RWPE2 (cell line): ENCODE measurements at regions not wholly inside any gene's neighbourhood (a gene's known extent, or its start where the extent isn't known, plus 50 kb on each side); places are given as distances from the start of the nearest gene placed in this dataset.

Experiments
- ATAC-seq: fragments of 200-7000 bp; cut with Tn5 transposase; 3 replicates; pipeline ENCODE4 v1.9.1; 2021; ENCODE audit warnings: low read depth
- DNase-seq: peaks from one replicate; pipeline ENCODE4 v3.0.0-alpha.2; 2020; ENCODE audit warnings: low spot score
- H3K27ac ChIP-seq: fragments of 450-650 bp; 2 replicates; pipeline ENCODE4 v1.5.1; 2017; ENCODE audit warnings: mild to moderate bottlenecking; ENCODE audit not compliant: poor library complexity, severe bottlenecking
- H3K27me3 ChIP-seq: fragments of 250-450 bp; sonication (Bioruptor Pico); 2 replicates; pipeline ENCODE4 v1.5.1; 2021; ENCODE audit warnings: mild to moderate bottlenecking, moderate library complexity; ENCODE audit not compliant: insufficient read depth, poor library complexity, severe bottlenecking
- H3K36me3 ChIP-seq: fragments of 250-450 bp; sonication (Bioruptor Pico); 2 replicates; pipeline ENCODE4 v1.5.1; 2020; ENCODE audit warnings: low read depth, mild to moderate bottlenecking, moderate library complexity
- H3K4me1 ChIP-seq: fragments of 250-450 bp; sonication (Bioruptor Pico); 2 replicates; pipeline ENCODE4 v1.5.1; 2021; ENCODE audit warnings: mild to moderate bottlenecking, moderate library complexity; ENCODE audit not compliant: insufficient read depth, poor library complexity, severe bottlenecking
- H3K4me3 ChIP-seq: fragments of 250-450 bp; sonication (Bioruptor Pico); 2 replicates; pipeline ENCODE4 v1.5.1; 2021; ENCODE audit warnings: mild to moderate bottlenecking, moderate library complexity; ENCODE audit not compliant: severe bottlenecking
- H3K9me3 ChIP-seq: fragments of 250-450 bp; sonication (Bioruptor Pico); 2 replicates; pipeline ENCODE4 v1.5.1; 2021; ENCODE audit warnings: mild to moderate bottlenecking, moderate library complexity; ENCODE audit not compliant: severe bottlenecking
- CTCF ChIP-seq: fragments of 450-650 bp; IDR thresholded peaks from one replicate; pipeline ENCODE4 v1.5.1; 2017; ENCODE audit warnings: mild to moderate bottlenecking, moderate library complexity; ENCODE audit not compliant: poor library complexity, severe bottlenecking

- H3K4me3 ChIP-seq = no peak overlapping the region
- no peaks in the 10 kb centered on the region for H3K36me3 ChIP-seq
- DNase-seq = no peak
- H3K27me3 ChIP-seq = no peaks in the 10 kb centered on the region
- no peak overlapping the region for H3K27ac ChIP-seq
- ATAC-seq = no peak
- H3K4me1 ChIP-seq = no peaks in the 10 kb centered on the region
- no peak for TF ChIP-seq CTCF
- H3K9me3 ChIP-seq = no peaks in the 10 kb centered on the region
These were observed 124.7 kb upstream of the ZBTB40 start for GRCh38 chr1:22326931-22327330.

- ATAC-seq (no peak), DNase-seq (peak; percentile 4)
- H3K27ac ChIP-seq = no peak overlapping the region
These were observed 124.2 kb upstream of the ZBTB40 start for GRCh38 chr1:22327411-22327810.

GRCh38 chr1:22328331-22329147, 123.1 kb upstream of the ZBTB40 start:
- no peak for ATAC-seq
- peak; percentile 27 for DNase-seq
- no peak for TF ChIP-seq CTCF

More at GRCh38 chr1:22327411-22327810, 124.2 kb upstream of the ZBTB40 start:
- Histone ChIP-seq H3K36me3 (no peaks in the 10 kb centered on the region), H3K9me3 (no peaks in the 10 kb centered on the region), H3K4me1 (no peaks in the 10 kb centered on the region), H3K27me3 (no peaks in the 10 kb centered on the region), H3K4me3 (no peak overlapping the region)
- no peak for TF ChIP-seq CTCF

GRCh38 chr1:22329148-22329515, 122.5 kb upstream of the ZBTB40 start:
- no peak overlapping the region for H3K4me3 ChIP-seq
- no peaks in the 10 kb centered on the region for H3K36me3 ChIP-seq
- ATAC-seq (no peak), DNase-seq (peak; percentile 41)
- no peaks in the 10 kb centered on the region for H3K9me3 ChIP-seq
- H3K27ac ChIP-seq = no peak overlapping the region
- no peak for TF ChIP-seq CTCF
- H3K27me3 ChIP-seq = no peaks in the 10 kb centered on the region
- no peaks in the 10 kb centered on the region for H3K4me1 ChIP-seq

More at GRCh38 chr1:22328331-22329147, 123.1 kb upstream of the ZBTB40 start:
- no peak overlapping the region for H3K4me3 ChIP-seq
- H3K4me1 ChIP-seq = no peaks in the 10 kb centered on the region
- H3K27me3 ChIP-seq = no peaks in the 10 kb centered on the region
- H3K9me3 ChIP-seq = no peaks in the 10 kb centered on the region
- H3K36me3 ChIP-seq = no peaks in the 10 kb centered on the region
- H3K27ac ChIP-seq = no peak overlapping the region
